ENCODE measurements at regions not wholly inside any gene's neighbourhood (a gene's known extent, or its start where the extent isn't known, plus 50 kb on each side); places are given as distances from the start of the nearest gene placed in this dataset.

GRCh38 chr2:14569294-14569693 lies 63.2 kb upstream of the LRATD1 start:
- H3K4me1 ChIP-seq (ENCODE audit: control insufficient read depth, insufficient read depth, low read length): peaks cover 2% of the 10 kb centered on the region; the same call in 1 of the 2 replicates
- POLR2A ChIA-PET: no interaction called here
- TF ChIP-seq, protein P1, sequence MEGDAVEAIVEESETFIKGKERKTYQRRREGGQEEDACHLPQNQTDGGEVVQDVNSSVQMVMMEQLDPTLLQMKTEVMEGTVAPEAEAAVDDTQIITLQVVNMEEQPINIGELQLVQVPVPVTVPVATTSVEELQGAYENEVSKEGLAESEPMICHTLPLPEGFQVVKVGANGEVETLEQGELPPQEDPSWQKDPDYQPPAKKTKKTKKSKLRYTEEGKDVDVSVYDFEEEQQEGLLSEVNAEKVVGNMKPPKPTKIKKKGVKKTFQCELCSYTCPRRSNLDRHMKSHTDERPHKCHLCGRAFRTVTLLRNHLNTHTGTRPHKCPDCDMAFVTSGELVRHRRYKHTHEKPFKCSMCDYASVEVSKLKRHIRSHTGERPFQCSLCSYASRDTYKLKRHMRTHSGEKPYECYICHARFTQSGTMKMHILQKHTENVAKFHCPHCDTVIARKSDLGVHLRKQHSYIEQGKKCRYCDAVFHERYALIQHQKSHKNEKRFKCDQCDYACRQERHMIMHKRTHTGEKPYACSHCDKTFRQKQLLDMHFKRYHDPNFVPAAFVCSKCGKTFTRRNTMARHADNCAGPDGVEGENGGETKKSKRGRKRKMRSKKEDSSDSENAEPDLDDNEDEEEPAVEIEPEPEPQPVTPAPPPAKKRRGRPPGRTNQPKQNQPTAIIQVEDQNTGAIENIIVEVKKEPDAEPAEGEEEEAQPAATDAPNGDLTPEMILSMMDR (IDR thresholded peaks at IDR 0.05): no peak
- no peak for TF ChIP-seq SIN3A (IDR thresholded peaks at IDR 0.05; ENCODE audit: borderline replicate concordance, insufficient read depth, low read depth, low read length)
- no peak for TF ChIP-seq POLR2AphosphoS5 (IDR thresholded peaks at IDR 0.05; ENCODE audit: low read depth, low read length)
- TF ChIP-seq TCF7L2 (IDR thresholded peaks at IDR 0.05; ENCODE audit: low read depth, low read length): no peak
- TF ChIP-seq, protein P2, sequence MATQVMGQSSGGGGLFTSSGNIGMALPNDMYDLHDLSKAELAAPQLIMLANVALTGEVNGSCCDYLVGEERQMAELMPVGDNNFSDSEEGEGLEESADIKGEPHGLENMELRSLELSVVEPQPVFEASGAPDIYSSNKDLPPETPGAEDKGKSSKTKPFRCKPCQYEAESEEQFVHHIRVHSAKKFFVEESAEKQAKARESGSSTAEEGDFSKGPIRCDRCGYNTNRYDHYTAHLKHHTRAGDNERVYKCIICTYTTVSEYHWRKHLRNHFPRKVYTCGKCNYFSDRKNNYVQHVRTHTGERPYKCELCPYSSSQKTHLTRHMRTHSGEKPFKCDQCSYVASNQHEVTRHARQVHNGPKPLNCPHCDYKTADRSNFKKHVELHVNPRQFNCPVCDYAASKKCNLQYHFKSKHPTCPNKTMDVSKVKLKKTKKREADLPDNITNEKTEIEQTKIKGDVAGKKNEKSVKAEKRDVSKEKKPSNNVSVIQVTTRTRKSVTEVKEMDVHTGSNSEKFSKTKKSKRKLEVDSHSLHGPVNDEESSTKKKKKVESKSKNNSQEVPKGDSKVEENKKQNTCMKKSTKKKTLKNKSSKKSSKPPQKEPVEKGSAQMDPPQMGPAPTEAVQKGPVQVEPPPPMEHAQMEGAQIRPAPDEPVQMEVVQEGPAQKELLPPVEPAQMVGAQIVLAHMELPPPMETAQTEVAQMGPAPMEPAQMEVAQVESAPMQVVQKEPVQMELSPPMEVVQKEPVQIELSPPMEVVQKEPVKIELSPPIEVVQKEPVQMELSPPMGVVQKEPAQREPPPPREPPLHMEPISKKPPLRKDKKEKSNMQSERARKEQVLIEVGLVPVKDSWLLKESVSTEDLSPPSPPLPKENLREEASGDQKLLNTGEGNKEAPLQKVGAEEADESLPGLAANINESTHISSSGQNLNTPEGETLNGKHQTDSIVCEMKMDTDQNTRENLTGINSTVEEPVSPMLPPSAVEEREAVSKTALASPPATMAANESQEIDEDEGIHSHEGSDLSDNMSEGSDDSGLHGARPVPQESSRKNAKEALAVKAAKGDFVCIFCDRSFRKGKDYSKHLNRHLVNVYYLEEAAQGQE (IDR thresholded peaks at IDR 0.05; ENCODE audit: insufficient read depth in 1 of 2, low read depth in 2 of 2, low read length in 1 of 2): no peak
- H3K36me3 ChIP-seq (ENCODE audit: control insufficient read depth, insufficient read depth, low read length): no peaks in the 10 kb centered on the region
- no TSS peak for BruUV-seq (replicated peaks)
- H3K4me3 ChIP-seq (ENCODE audit: low read depth in 2 of 2, low read length in 2 of 2): no peak overlapping the region
- intact Hi-C loops (cut with micrococcal nuclease; ENCODE audit: unreplicated experiment): no loop called here
- in situ Hi-C loops (cut with HindIII; ENCODE audit: low pct_unique_long_range_greater_than_20kb, low sequenced_read_pairs): no loop called here
- DNase-seq (ENCODE audit: low read depth, low spot score) (no peak), ATAC-seq (no peak)
- CTCF ChIA-PET: no interaction called here
- no peak overlapping the region for H3K27ac ChIP-seq (ENCODE audit: low read length)
- no peaks in the 10 kb centered on the region for H3K27me3 ChIP-seq (ENCODE audit: control insufficient read depth, insufficient read depth, low read length)
- no peaks in the 10 kb centered on the region for H3K9me3 ChIP-seq (ENCODE audit: control insufficient read depth, insufficient read depth, low read depth, low read length)

GRCh38 chr2:14572633-14573032 lies 59.9 kb upstream of the LRATD1 start:
- Histone ChIP-seq H3K4me3 (ENCODE audit: low read depth in 2 of 2, low read length in 2 of 2) (no peak overlapping the region), H3K27me3 (ENCODE audit: control insufficient read depth, insufficient read depth, low read length) (no peaks in the 10 kb centered on the region), H3K9me3 (ENCODE audit: control insufficient read depth, insufficient read depth, low read depth, low read length) (no peaks in the 10 kb centered on the region), H3K4me1 (ENCODE audit: control insufficient read depth, insufficient read depth, low read length) (peaks cover 2% of the 10 kb centered on the region; the same call in 1 of the 2 replicates), H3K36me3 (ENCODE audit: control insufficient read depth, insufficient read depth, low read length) (no peaks in the 10 kb centered on the region), H3K27ac (ENCODE audit: low read length) (no peak overlapping the region)
- intact Hi-C loops (cut with micrococcal nuclease; ENCODE audit: unreplicated experiment) (no loop called here), in situ Hi-C loops (cut with HindIII; ENCODE audit: low pct_unique_long_range_greater_than_20kb, low sequenced_read_pairs) (no loop called here)
- BruUV-seq (replicated peaks): no TSS peak
- POLR2A ChIA-PET: no interaction called here
- no peak for DNase-seq (ENCODE audit: low read depth, low spot score)
- CTCF ChIA-PET: no interaction called here
- no peak for TF ChIP-seq TCF7L2 (IDR thresholded peaks at IDR 0.05; ENCODE audit: low read depth, low read length)
- TF ChIP-seq SIN3A (IDR thresholded peaks at IDR 0.05; ENCODE audit: borderline replicate concordance, insufficient read depth, low read depth, low read length): no peak
- TF ChIP-seq, protein P1 (IDR thresholded peaks at IDR 0.05): no peak
- TF ChIP-seq, protein P2 (IDR thresholded peaks at IDR 0.05; ENCODE audit: insufficient read depth in 1 of 2, low read depth in 2 of 2, low read length in 1 of 2): no peak
- no peak for TF ChIP-seq POLR2AphosphoS5 (IDR thresholded peaks at IDR 0.05; ENCODE audit: low read depth, low read length)
- no peak for ATAC-seq

All from Panc1 (cell line).